Type B pancreatic cell (in vitro differentiated cells): ENCODE measurements at regions not wholly inside any gene's neighbourhood (a gene's known extent, or its start where the extent isn't known, plus 50 kb on each side); places are given as distances from the start of the nearest gene placed in this dataset.

Experiments used
- DNase-seq: peaks from one replicate; pipeline ENCODE4 v3.0.0; 2021; ENCODE audit warnings: mixed read lengths; ENCODE audit not compliant: unreplicated experiment; ENCODE audit errors: extremely low spot score
- H3K27ac Mint-ChIP-seq: 2 replicates; pipeline ENCODE4 v1.8.0; 2021; ENCODE audit warnings: mild to moderate bottlenecking, mixed read lengths
- H3K27me3 Mint-ChIP-seq: 2 replicates; pipeline ENCODE4 v1.8.0; 2021; ENCODE audit warnings: mixed read lengths
- H3K36me3 Mint-ChIP-seq: 2 replicates; pipeline ENCODE4 v1.8.0; 2021; ENCODE audit warnings: mixed read lengths
- H3K4me1 Mint-ChIP-seq: one replicate; pipeline ENCODE4 v1.8.0; 2021; ENCODE audit warnings: mixed read lengths; ENCODE audit not compliant: unreplicated experiment
- H3K4me3 Mint-ChIP-seq: 2 replicates; pipeline ENCODE4 v1.8.0; 2021; ENCODE audit warnings: mild to moderate bottlenecking, mixed read lengths
- H3K9me3 Mint-ChIP-seq: 2 replicates; pipeline ENCODE4 v1.8.0; 2021; ENCODE audit warnings: mixed read lengths
- CTCF ChIP-seq: fragments of 200-600 bp; sonication (generic); conservative IDR thresholded peaks from 2 replicates; pipeline ENCODE4 v1.5.0; 2021; ENCODE audit warnings: antibody characterized with exemption, mild to moderate bottlenecking

- peaks cover 4% of the 10 kb centered on the region for H3K4me1 Mint-ChIP-seq
- H3K27me3 Mint-ChIP-seq: no peaks in the 10 kb centered on the region
- H3K36me3 Mint-ChIP-seq: no peaks in the 10 kb centered on the region
- no peak for TF ChIP-seq CTCF
- no peak overlapping the region for H3K4me3 Mint-ChIP-seq
- no peaks in the 10 kb centered on the region for H3K9me3 Mint-ChIP-seq
- DNase-seq: no peak
- H3K27ac Mint-ChIP-seq: no peak overlapping the region
Measured at GRCh38 chr7:50182759-50183158, 89.7 kb upstream of the ZPBP start.

- Mint-ChIP-seq H3K27ac (no peak overlapping the region), H3K9me3 (no peaks in the 10 kb centered on the region), H3K4me3 (no peak overlapping the region), H3K36me3 (no peaks in the 10 kb centered on the region), H3K27me3 (no peaks in the 10 kb centered on the region), H3K4me1 (peaks cover 4% of the 10 kb centered on the region)
- no peak for DNase-seq
- no peak for TF ChIP-seq CTCF
Measured at GRCh38 chr7:50181081-50181480, 88.0 kb upstream of the ZPBP start.

GRCh38 chr7:50178166-50178565 lies 85.1 kb upstream of the ZPBP start:
- Mint-ChIP-seq H3K27ac (no peak overlapping the region), H3K27me3 (peaks cover 2% of the 10 kb centered on the region), H3K9me3 (no peaks in the 10 kb centered on the region), H3K4me1 (peaks cover 4% of the 10 kb centered on the region), H3K4me3 (no peak overlapping the region), H3K36me3 (no peaks in the 10 kb centered on the region)
- no peak for DNase-seq
- TF ChIP-seq CTCF: no peak

GRCh38 chr7:50174948-50175347 lies 81.9 kb upstream of the ZPBP start:
- DNase-seq: no peak
- H3K9me3 Mint-ChIP-seq: no peaks in the 10 kb centered on the region
- TF ChIP-seq CTCF: no peak
- H3K27ac Mint-ChIP-seq: no peak overlapping the region
- no peaks in the 10 kb centered on the region for H3K4me1 Mint-ChIP-seq
- no peak overlapping the region for H3K4me3 Mint-ChIP-seq
- no peaks in the 10 kb centered on the region for H3K36me3 Mint-ChIP-seq
- peaks cover 8% of the 10 kb centered on the region for H3K27me3 Mint-ChIP-seq

- Mint-ChIP-seq H3K27ac (no peak overlapping the region), H3K36me3 (no peaks in the 10 kb centered on the region), H3K4me3 (no peak overlapping the region), H3K9me3 (no peaks in the 10 kb centered on the region), H3K4me1 (no peaks in the 10 kb centered on the region), H3K27me3 (no peaks in the 10 kb centered on the region)
- DNase-seq: no peak
- TF ChIP-seq CTCF: no peak
Measured at GRCh38 chr7:50166997-50167965, 74.2 kb upstream of the ZPBP start.
